Breast epithelium (tissue), 4 donors: ENCODE measurements at regions not wholly inside any gene's neighbourhood (a gene's known extent, or its start where the extent isn't known, plus 50 kb on each side); places are given as distances from the start of the nearest gene placed in this dataset.

ENCODE experiments used
- DNase-seq, 2 donors: peaks; one replicate each; pipeline ENCODE4 v3.0.0-alpha.2; 2019; ENCODE audit warnings: low spot score in 2 of 2
- H3K27ac ChIP-seq, 2 donors: fragments of 200-600 bp; sonication (generic) in 1 of 2; one replicate each; pipeline ENCODE4 v1.5.1; 2016 to 2019; ENCODE audit warnings: mild to moderate bottlenecking in 1 of 2
- H3K27me3 ChIP-seq, 2 donors: fragments of 200-600 bp; sonication (generic) in 1 of 2; one replicate each; pipeline versions ENCODE4 v1.5.1 to v1.6.0; 2017 to 2019; ENCODE audit warnings: control low read depth in 1 of 2, mild to moderate bottlenecking in 1 of 2
- H3K36me3 ChIP-seq: fragments of 200-600 bp; one replicate; pipeline ENCODE4 v1.5.1; 2019
- H3K4me1 ChIP-seq, 2 donors: fragments of 200-600 bp; sonication (generic); one replicate each; pipeline ENCODE4 v1.5.1; 2016 to 2019; ENCODE audit warnings: control low read depth in 1 of 2
- H3K4me3 ChIP-seq, 3 donors: fragments of 200-600 bp; sonication (generic); 1 replicate in 2 of 3; 2 replicates in 1 of 3; pipeline ENCODE4 v1.5.1; 2016 to 2019; ENCODE audit warnings: mild to moderate bottlenecking in 3 of 3, moderate library complexity in 2 of 3
- H3K9me3 ChIP-seq, 2 donors: fragments of 200-600 bp; sonication (generic) in 1 of 2; one replicate each; pipeline ENCODE4 v1.5.1; 2016 to 2019; ENCODE audit warnings: control low read depth in 1 of 2
- POLR2A ChIP-seq: fragments of 450-650 bp; IDR thresholded peaks from one replicate; pipeline ENCODE4 v1.6.1; 2016; ENCODE audit warnings: antibody characterized with exemption, mild to moderate bottlenecking, moderate library complexity
- POLR2AphosphoS5 ChIP-seq, 3 donors: sonication (generic); formaldehyde crosslinking; IDR thresholded peaks; one replicate each; pipeline ENCODE4 v1.6.1; 2017; ENCODE audit warnings: antibody characterized with exemption in 3 of 3
- intact Hi-C: fragments of 100-400 bp; cut with DNase I; formaldehyde crosslinking; loops from one replicate; pipeline ENCODE4 v1.15.1; 2023; ENCODE audit warnings: low total_unique reads
- TF ChIP-seq, protein P1 (sequence below), 3 donors: fragments of 450-650 bp; IDR thresholded peaks; one replicate each; pipeline ENCODE4 v1.5.1; 2016 to 2017; ENCODE audit warnings: antibody characterized with exemption in 3 of 3, mild to moderate bottlenecking in 3 of 3, moderate library complexity in 3 of 3

DNA sequence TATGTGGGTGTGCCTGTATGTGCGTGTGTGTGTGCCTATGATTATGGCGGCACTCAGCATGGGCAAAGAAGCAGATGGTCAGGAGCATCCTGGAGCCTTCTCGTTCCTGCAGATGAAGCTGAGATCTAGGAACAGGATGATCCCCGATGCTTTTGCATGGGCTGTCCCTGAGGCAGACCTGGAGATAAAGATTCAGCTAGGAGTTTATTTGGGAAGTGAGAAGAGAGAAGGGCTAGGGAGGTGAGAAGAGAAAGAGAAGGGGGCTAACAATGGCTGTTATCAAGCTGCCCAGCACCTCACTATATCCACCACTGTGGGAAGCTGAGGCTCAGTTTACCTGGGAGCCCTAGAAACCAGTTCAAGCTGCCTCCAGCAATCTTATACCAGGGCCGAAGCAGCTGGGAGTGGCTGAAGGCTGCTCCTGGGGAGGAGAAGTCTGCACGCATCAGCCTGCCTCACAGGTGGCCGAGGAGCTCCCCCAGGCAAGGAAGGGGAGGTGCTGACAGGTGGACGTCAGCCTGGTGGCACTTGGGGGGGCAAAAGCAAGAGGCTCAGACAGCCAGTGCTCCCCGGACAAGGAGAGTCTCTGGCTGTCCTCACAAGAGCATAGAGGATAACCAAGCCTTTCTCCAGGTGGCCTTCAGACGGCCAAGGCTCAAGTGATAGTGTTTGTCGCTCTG is 94.0 kb upstream of the IQSEC1 start:
- no peak for TF ChIP-seq POLR2A
- TF ChIP-seq, protein P1, sequence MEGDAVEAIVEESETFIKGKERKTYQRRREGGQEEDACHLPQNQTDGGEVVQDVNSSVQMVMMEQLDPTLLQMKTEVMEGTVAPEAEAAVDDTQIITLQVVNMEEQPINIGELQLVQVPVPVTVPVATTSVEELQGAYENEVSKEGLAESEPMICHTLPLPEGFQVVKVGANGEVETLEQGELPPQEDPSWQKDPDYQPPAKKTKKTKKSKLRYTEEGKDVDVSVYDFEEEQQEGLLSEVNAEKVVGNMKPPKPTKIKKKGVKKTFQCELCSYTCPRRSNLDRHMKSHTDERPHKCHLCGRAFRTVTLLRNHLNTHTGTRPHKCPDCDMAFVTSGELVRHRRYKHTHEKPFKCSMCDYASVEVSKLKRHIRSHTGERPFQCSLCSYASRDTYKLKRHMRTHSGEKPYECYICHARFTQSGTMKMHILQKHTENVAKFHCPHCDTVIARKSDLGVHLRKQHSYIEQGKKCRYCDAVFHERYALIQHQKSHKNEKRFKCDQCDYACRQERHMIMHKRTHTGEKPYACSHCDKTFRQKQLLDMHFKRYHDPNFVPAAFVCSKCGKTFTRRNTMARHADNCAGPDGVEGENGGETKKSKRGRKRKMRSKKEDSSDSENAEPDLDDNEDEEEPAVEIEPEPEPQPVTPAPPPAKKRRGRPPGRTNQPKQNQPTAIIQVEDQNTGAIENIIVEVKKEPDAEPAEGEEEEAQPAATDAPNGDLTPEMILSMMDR (IDR thresholded peaks at IDR 0.05) = no peak
- no peak for TF ChIP-seq POLR2AphosphoS5 (IDR thresholded peaks at IDR 0.05)
- no peaks in the 10 kb centered on the region for H3K9me3 ChIP-seq
- no peak overlapping the region for H3K27ac ChIP-seq
- DNase-seq = no peak
- no peaks in the 10 kb centered on the region for H3K27me3 ChIP-seq
- intact Hi-C loops = no loop called here
- no peaks in the 10 kb centered on the region for H3K4me1 ChIP-seq
- H3K36me3 ChIP-seq = no peaks in the 10 kb centered on the region
- H3K4me3 ChIP-seq = no peak overlapping the region

DNA sequence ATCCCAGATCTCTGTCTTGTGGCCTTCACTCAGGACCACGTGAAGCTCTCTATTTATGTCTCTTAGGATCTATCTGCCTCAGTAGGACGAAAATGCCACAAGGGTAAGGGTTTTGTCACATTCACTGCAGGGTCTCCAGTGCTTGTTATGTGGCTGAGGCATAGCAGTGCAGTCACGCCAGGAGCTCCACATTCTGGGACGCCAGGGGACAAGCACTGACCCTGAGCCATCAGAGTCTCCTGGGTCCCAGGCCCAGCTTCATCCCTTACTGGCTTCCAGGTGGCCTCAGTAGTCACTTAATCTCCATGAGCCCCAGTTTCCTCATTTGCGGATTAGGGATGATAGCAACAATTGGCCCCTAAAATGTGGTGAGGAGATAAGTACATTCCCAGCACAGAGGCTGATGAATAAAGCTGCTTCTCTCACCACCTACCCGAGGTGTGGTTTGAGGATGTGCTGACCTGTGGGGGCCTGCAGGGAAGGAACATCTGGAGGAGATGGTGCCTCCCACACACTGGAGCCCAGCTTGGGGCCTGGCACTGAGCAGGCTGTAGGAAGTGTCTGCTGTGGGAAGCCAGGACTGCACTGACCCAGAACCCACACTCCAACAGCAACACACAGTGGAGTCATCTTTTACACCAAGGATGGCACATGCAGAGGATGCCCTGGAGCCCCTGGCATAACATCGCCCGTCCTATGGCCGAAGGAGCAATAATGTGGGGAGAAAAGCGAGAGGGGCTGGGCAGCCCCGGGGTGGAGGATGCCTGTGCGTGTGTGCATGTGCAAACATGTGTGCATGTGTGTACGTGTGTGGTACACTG is 93.2 kb upstream of the IQSEC1 start:
- Histone ChIP-seq H3K27me3 (no peaks in the 10 kb centered on the region), H3K4me3 (no peak overlapping the region), H3K36me3 (no peaks in the 10 kb centered on the region), H3K4me1 (no peaks in the 10 kb centered on the region), H3K27ac (no peak overlapping the region), H3K9me3 (no peaks in the 10 kb centered on the region)
- peak in 1 of 2 donors; percentile 24 for DNase-seq
- intact Hi-C loops = no loop called here
- TF ChIP-seq, protein P1 (IDR thresholded peaks at IDR 0.05) = no peak
- TF ChIP-seq POLR2AphosphoS5 (IDR thresholded peaks at IDR 0.05) (no peak), POLR2A (no peak)

DNA sequence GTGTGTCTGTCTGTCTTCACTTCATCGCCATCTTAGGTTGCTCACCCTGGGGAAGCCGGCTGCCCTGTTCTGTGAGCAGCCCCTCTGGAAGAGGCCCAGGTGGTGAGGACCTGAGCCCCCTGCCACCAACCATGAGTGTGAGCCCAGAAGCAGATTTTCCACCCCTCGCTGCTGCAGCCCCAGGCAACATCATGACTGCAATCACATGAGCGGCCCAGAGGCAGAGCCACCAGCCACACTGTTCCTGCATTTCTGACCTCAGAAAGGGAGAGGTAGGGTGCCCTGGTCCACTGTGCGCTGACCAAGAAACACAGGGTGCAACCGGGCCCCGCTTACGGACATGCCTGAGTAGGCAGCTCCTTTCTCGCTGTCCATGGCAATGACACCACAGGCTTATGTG is 92.3 kb upstream of the IQSEC1 start:
- Histone ChIP-seq H3K4me3 (no peak overlapping the region), H3K4me1 (no peaks in the 10 kb centered on the region), H3K27me3 (no peaks in the 10 kb centered on the region), H3K27ac (no peak overlapping the region), H3K36me3 (no peaks in the 10 kb centered on the region), H3K9me3 (no peaks in the 10 kb centered on the region)
- TF ChIP-seq POLR2AphosphoS5 (IDR thresholded peaks at IDR 0.05) = no peak
- TF ChIP-seq, protein P1 (IDR thresholded peaks at IDR 0.05) = no peak
- TF ChIP-seq POLR2A = no peak
- intact Hi-C loops = no loop called here
- DNase-seq = peak in 1 of 2 donors; percentile 36

DNA sequence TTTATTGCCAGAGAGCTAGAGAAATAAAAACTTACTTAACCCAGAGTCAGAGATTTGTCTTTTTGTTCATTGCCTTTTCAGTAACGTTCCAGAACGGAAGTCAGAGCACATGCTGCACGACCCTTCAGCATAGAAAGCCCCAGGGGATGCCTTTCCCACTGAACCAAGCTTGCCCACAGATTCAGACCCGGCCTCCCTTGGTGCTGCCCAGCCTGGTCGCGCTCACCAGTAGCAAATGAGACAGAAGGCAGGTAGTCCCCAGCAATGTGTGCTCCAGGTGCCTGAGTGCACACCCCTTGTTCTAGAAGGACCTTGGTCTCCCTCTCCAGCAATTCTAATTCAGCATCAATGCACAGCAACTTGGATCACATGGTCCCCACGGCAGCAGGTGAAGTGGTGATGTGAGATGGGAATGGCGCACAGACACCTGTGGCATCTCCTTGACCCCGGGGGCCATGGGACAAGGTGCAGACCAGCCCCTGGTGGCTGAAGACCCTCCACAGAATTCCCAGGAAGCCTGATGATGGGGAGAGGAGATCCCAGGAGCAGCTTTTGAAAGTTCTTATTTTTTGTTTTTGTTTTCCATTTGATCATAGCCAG is 91.8 kb upstream of the IQSEC1 start:
- H3K4me3 ChIP-seq = no peak overlapping the region
- H3K27ac ChIP-seq = no peak overlapping the region
- peak in 1 of 2 donors; percentile 35 for DNase-seq
- no peaks in the 10 kb centered on the region for H3K36me3 ChIP-seq
- no peaks in the 10 kb centered on the region for H3K27me3 ChIP-seq
- intact Hi-C loops = no loop called here
- H3K4me1 ChIP-seq = no peaks in the 10 kb centered on the region
- TF ChIP-seq POLR2AphosphoS5 (IDR thresholded peaks at IDR 0.05) (no peak), POLR2A (no peak)
- TF ChIP-seq, protein P1 (IDR thresholded peaks at IDR 0.05) = no peak
- no peaks in the 10 kb centered on the region for H3K9me3 ChIP-seq

DNA sequence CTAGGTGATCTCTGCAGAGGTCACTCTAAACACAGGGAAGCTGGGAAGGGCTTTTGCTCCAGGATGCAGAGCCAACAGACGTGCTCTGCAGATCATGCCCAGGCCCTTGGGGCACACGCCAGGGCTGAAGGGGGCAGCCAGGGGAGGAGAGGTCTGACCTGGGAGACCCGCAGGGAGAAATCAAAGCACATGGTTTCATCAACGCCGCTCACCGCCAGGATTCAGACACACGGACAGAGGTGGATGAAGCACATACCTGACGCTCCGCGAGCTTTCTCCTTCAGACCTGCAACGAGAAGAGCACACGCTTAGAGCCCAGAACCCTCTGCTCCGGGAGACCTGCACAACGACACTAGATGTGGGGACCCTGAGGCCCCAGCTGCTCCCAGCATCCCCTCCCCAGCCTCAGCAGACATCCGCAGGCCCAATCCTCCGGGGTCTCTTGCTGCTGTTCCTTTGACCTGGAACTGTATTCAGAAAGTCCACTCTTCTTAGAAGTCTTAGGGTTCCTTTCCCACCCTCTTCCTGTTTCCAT is 90.7 kb upstream of the IQSEC1 start:
- intact Hi-C loops = no loop called here
- no peak overlapping the region for H3K4me3 ChIP-seq
- DNase-seq = peak in 1 of 2 donors; percentile 39

More for the DNA sequence above, 90.7 kb upstream of the IQSEC1 start:
- H3K4me1 ChIP-seq = no peaks in the 10 kb centered on the region
- TF ChIP-seq POLR2AphosphoS5 (IDR thresholded peaks at IDR 0.05) (no peak), POLR2A (no peak)
- TF ChIP-seq, protein P1 (IDR thresholded peaks at IDR 0.05) = no peak
- no peaks in the 10 kb centered on the region for H3K27me3 ChIP-seq
- no peaks in the 10 kb centered on the region for H3K36me3 ChIP-seq
- H3K9me3 ChIP-seq = no peaks in the 10 kb centered on the region
- no peak overlapping the region for H3K27ac ChIP-seq
